HEK293 (cell line): ENCODE measurements at regions not wholly inside any gene's neighbourhood (a gene's known extent, or its start where the extent isn't known, plus 50 kb on each side); places are given as distances from the start of the nearest gene placed in this dataset.

Experiments
- CTCF ChIA-PET: fragments of 350-600 bp; formaldehyde crosslinking; extraction: SDS; loops from one replicate; lab custom pipeline; 2021; ENCODE audit warnings: antibody characterized with exemption; lab: Yijun Ruan, JAX
- POLR2A ChIA-PET: fragments of 300-600 bp; formaldehyde crosslinking; extraction: SDS; loops from one replicate; lab custom pipeline; 2020; ENCODE audit warnings: antibody characterized with exemption, inconsistent platforms; lab: Yijun Ruan, JAX
- H3K27ac ChIP-seq: fragments of 200-500 bp; sonication (Bioruptor generic); 2 replicates; pipeline ENCODE4 v1.5.1; 2014; ENCODE audit warnings: low read depth, low read length, control low read depth, inconsistent platforms; ENCODE audit errors: extremely low read depth
- H3K36me3 ChIP-seq, 2 experiments: fragments of 200-500 bp in 1 of 2; sonication (Bioruptor generic) in 1 of 2; 1 replicate in 1 of 2; 2 replicates in 1 of 2; pipeline ENCODE4 v1.5.1; 2014 to 2017; ENCODE audit warnings: inconsistent platforms in 2 of 2, low read length in 2 of 2; ENCODE audit not compliant: control insufficient read depth in 2 of 2, insufficient read depth in 1 of 2
- H3K4me1 ChIP-seq: fragments of 200-500 bp; sonication (Bioruptor generic); 2 replicates; pipeline ENCODE4 v1.5.1; 2014; ENCODE audit warnings: mild to moderate bottlenecking, low read length, inconsistent platforms; ENCODE audit not compliant: control insufficient read depth, insufficient read depth
- H3K4me3 ChIP-seq: 2 replicates; pipeline ENCODE4 v1.5.1; 2011; ENCODE audit warnings: low read depth, mild to moderate bottlenecking, control low read depth, low read length, moderate library complexity
- H3K9me3 ChIP-seq: fragments of 200-500 bp; sonication (Bioruptor generic); 2 replicates; pipeline ENCODE4 v1.5.1; 2014; ENCODE audit warnings: low read depth, low read length, inconsistent platforms; ENCODE audit not compliant: control insufficient read depth, insufficient read depth
- BCL11A ChIP-seq: fragments of 450-650 bp; formaldehyde crosslinking; IDR thresholded peaks from 2 replicates; pipeline ENCODE4 v1.5.1; 2016; ENCODE audit warnings: low read depth, missing biosample characterization, missing genetic modification characterization
- KLF9 ChIP-seq: fragments of 450-650 bp; formaldehyde crosslinking; IDR thresholded peaks from 2 replicates; pipeline ENCODE4 v1.5.1; 2016; ENCODE audit warnings: missing biosample characterization, missing genetic modification characterization, low read depth
- MYNN ChIP-seq: fragments of 450-650 bp; formaldehyde crosslinking; IDR thresholded peaks from 2 replicates; pipeline ENCODE4 v1.5.1; 2016; ENCODE audit warnings: missing biosample characterization, missing genetic modification characterization, borderline replicate concordance
- SALL2 ChIP-seq: fragments of 450-650 bp; formaldehyde crosslinking; IDR thresholded peaks from 2 replicates; pipeline ENCODE4 v1.5.0; 2017; ENCODE audit warnings: missing biosample characterization, mild to moderate bottlenecking, missing genetic modification characterization, borderline replicate concordance
- SETDB1 ChIP-seq: IDR thresholded peaks from one replicate; pipeline ENCODE4 v1.6.1; 2017; ENCODE audit warnings: mild to moderate bottlenecking, low read length, moderate library complexity, mixed read lengths; ENCODE audit not compliant: insufficient read length
- SP7 ChIP-seq: fragments of 450-650 bp; formaldehyde crosslinking; IDR thresholded peaks from 2 replicates; pipeline ENCODE4 v1.5.1; 2016; ENCODE audit warnings: missing biosample characterization, missing genetic modification characterization
- ZBTB21 ChIP-seq: fragments of 450-650 bp; formaldehyde crosslinking; IDR thresholded peaks from 2 replicates; pipeline ENCODE4 v1.5.1; 2017; ENCODE audit warnings: missing biosample characterization, missing genetic modification characterization
- ZBTB7A ChIP-seq: fragments of 450-650 bp; formaldehyde crosslinking; IDR thresholded peaks from 2 replicates; pipeline ENCODE4 v1.5.1; 2016; ENCODE audit warnings: low read depth, missing biosample characterization, missing genetic modification characterization
- ZFP69B ChIP-seq: fragments of 450-650 bp; formaldehyde crosslinking; IDR thresholded peaks from 2 replicates; pipeline ENCODE4 v1.5.1; 2016; ENCODE audit warnings: missing biosample characterization, missing genetic modification characterization
- ZNF138 ChIP-seq: fragments of 450-650 bp; formaldehyde crosslinking; IDR thresholded peaks from 2 replicates; pipeline ENCODE4 v1.5.1; 2016; ENCODE audit warnings: missing biosample characterization, missing genetic modification characterization, borderline replicate concordance
- ZNF202 ChIP-seq: fragments of 450-650 bp; formaldehyde crosslinking; IDR thresholded peaks from 2 replicates; pipeline ENCODE4 v1.5.1; 2016; ENCODE audit warnings: missing biosample characterization, missing genetic modification characterization, borderline replicate concordance
- ZNF223 ChIP-seq: fragments of 450-650 bp; formaldehyde crosslinking; IDR thresholded peaks from 2 replicates; pipeline ENCODE4 v1.5.1; 2016; ENCODE audit warnings: missing biosample characterization, missing genetic modification characterization
- ZNF248 ChIP-seq: fragments of 450-650 bp; formaldehyde crosslinking; IDR thresholded peaks from 2 replicates; pipeline ENCODE4 v1.5.1; 2017; ENCODE audit warnings: missing biosample characterization, missing genetic modification characterization
- ZNF341 ChIP-seq: fragments of 450-650 bp; formaldehyde crosslinking; IDR thresholded peaks from 2 replicates; pipeline ENCODE4; 2016; ENCODE audit warnings: low read depth, missing biosample characterization, missing genetic modification characterization
- ZNF404 ChIP-seq: fragments of 450-650 bp; formaldehyde crosslinking; IDR thresholded peaks from 2 replicates; pipeline ENCODE4 v1.5.1; 2017; ENCODE audit warnings: missing biosample characterization, missing genetic modification characterization
- ZNF423 ChIP-seq: fragments of 450-650 bp; formaldehyde crosslinking; IDR thresholded peaks from 2 replicates; pipeline ENCODE4 v1.5.1; 2016; ENCODE audit warnings: missing biosample characterization, missing genetic modification characterization
- ZNF501 ChIP-seq: fragments of 450-650 bp; formaldehyde crosslinking; IDR thresholded peaks from 2 replicates; pipeline ENCODE4 v1.5.1; 2016; ENCODE audit warnings: missing biosample characterization, missing genetic modification characterization
- ZNF530 ChIP-seq: fragments of 450-650 bp; formaldehyde crosslinking; IDR thresholded peaks from 2 replicates; pipeline ENCODE4 v1.5.1; 2016; ENCODE audit warnings: low read depth, missing biosample characterization, missing genetic modification characterization
- ZNF544 ChIP-seq: fragments of 450-650 bp; formaldehyde crosslinking; IDR thresholded peaks from 2 replicates; pipeline ENCODE4 v1.5.0; 2017; ENCODE audit warnings: missing biosample characterization, missing genetic modification characterization
- ZNF660 ChIP-seq: fragments of 450-650 bp; IDR thresholded peaks from 2 replicates; pipeline ENCODE4 v1.5.1; 2018; ENCODE audit warnings: missing biosample characterization, mild to moderate bottlenecking, missing genetic modification characterization
- ZNF747 ChIP-seq: fragments of 450-650 bp; formaldehyde crosslinking; IDR thresholded peaks from 2 replicates; pipeline ENCODE4 v1.5.1; 2016; ENCODE audit warnings: missing biosample characterization, missing genetic modification characterization
- TF ChIP-seq, protein P1 (sequence below): fragments of 450-650 bp; formaldehyde crosslinking; IDR thresholded peaks from 2 replicates; pipeline ENCODE4 v1.5.1; 2016; ENCODE audit warnings: missing biosample characterization, missing genetic modification characterization
- TF ChIP-seq, protein P2 (sequence below): fragments of 450-650 bp; formaldehyde crosslinking; IDR thresholded peaks from 2 replicates; pipeline ENCODE4 v1.5.1; 2016; ENCODE audit warnings: missing biosample characterization, missing genetic modification characterization
- TF ChIP-seq, protein P3 (sequence below): fragments of 450-650 bp; IDR thresholded peaks from 2 replicates; pipeline ENCODE4 v1.5.1; 2018; ENCODE audit warnings: missing biosample characterization, missing genetic modification characterization
- TF ChIP-seq, protein P4 (sequence below): fragments of 450-650 bp; formaldehyde crosslinking; IDR thresholded peaks from 2 replicates; pipeline ENCODE4 v1.5.0; 2017; ENCODE audit warnings: missing biosample characterization, missing genetic modification characterization, borderline replicate concordance

DNA sequence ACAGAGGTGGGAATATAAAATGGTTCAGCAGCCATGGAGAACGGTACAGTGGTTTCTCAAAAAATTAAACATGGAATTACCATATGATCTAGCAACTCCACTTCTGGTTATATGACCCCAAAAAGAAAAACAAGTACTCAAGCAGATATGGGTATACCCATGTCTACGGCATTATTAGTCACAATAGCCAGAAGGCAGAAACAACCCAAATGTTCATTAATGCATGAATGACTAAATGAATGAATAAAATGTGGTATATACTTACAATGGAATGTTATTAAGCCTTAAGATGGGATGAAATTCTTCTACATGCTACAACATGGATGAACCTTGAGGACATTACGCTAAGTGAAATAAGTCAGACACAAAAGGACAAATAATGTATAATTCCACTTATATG is 141.3 kb upstream of the FOXN2 start (continued):
- TF ChIP-seq, protein P1, sequence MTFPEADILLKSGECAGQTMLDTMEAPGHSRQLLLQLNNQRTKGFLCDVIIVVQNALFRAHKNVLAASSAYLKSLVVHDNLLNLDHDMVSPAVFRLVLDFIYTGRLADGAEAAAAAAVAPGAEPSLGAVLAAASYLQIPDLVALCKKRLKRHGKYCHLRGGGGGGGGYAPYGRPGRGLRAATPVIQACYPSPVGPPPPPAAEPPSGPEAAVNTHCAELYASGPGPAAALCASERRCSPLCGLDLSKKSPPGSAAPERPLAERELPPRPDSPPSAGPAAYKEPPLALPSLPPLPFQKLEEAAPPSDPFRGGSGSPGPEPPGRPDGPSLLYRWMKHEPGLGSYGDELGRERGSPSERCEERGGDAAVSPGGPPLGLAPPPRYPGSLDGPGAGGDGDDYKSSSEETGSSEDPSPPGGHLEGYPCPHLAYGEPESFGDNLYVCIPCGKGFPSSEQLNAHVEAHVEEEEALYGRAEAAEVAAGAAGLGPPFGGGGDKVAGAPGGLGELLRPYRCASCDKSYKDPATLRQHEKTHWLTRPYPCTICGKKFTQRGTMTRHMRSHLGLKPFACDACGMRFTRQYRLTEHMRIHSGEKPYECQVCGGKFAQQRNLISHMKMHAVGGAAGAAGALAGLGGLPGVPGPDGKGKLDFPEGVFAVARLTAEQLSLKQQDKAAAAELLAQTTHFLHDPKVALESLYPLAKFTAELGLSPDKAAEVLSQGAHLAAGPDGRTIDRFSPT, result no peak

DNA sequence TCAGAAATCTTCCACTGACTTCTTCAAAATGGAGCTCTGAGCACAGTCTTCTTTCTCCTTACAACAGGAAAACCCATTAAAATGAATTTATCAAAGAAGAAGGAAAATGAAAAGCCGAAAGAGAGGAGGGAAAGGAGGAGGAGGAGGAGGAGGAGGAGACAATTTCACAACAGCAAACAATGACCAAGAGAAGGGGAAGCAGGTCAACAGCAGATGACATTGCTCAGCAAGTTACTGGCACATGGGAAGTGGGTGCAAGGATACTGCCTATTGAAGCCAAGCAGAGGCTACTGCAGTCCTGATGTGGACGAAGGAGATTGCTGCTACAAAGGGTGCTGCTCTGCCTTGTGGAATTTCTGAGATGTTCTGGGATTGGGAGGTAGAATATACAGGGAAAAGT is 140.0 kb upstream of the FOXN2 start:
- TF ChIP-seq MYNN (no peak), ZBTB7A (tag by site-specific recombination) (no peak), SALL2 (no peak), ZNF404 (tag by site-specific recombination) (no peak), BCL11A (tag by site-specific recombination) (no peak)
- ChIA-PET POLR2A (no interaction called here), CTCF (interaction anchor here (0.7 kb wide), 1 partner anchor 68 kb away, joined by 5 read pairs; no protein-coding TSS in a partner anchor)
- Histone ChIP-seq H3K36me3 (no peaks in the 10 kb centered on the region), H3K27ac (no peak overlapping the region), H3K9me3 (no peaks in the 10 kb centered on the region), H3K4me1 (no peaks in the 10 kb centered on the region), H3K4me3 (no peak overlapping the region)

DNA sequence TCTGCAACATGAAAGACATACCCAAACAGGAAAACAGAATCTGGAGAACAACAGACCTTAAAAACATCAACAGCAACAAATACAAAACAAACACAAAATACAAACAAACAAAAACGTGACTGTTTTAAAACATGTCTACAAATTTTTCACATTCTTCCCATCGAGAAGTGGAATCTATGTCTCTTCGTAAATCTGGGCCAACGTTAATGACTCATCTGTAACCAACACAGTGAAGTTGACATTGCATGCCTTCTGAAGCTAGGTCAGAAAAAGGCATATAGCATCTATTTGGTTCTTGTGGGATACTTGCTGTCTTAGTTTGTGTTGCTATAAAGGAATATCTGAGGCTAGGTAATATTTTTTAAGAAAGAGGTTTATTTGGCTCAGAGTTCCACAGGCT is 139.2 kb upstream of the FOXN2 start:
- POLR2A ChIA-PET, result no interaction called here
- CTCF ChIA-PET, result no interaction called here
- H3K4me1 ChIP-seq, result no peaks in the 10 kb centered on the region
- TF ChIP-seq ZFP69B (no peak), KLF9 (tag by site-specific recombination) (no peak), ZNF223 (tag by site-specific recombination) (no peak), ZNF138 (no peak), ZNF423 (no peak), ZNF248 (tag by site-specific recombination) (no peak), SP7 (tag by site-specific recombination) (no peak), ZNF202 (tag by site-specific recombination) (no peak), SETDB1 (no peak), ZNF530 (tag by site-specific recombination) (no peak), ZNF660 (tag by site-specific recombination) (no peak), ZBTB21 (tag by site-specific recombination) (no peak), ZNF341 (no peak), ZNF544 (no peak), ZNF747 (tag by site-specific recombination) (no peak), ZNF501 (no peak)
- TF ChIP-seq, protein P2, sequence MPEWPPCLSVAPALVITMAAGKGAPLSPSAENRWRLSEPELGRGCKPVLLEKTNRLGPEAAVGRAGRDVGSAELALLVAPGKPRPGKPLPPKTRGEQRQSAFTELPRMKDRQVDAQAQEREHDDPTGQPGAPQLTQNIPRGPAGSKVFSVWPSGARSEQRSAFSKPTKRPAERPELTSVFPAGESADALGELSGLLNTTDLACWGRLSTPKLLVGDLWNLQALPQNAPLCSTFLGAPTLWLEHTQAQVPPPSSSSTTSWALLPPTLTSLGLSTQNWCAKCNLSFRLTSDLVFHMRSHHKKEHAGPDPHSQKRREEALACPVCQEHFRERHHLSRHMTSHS (tag by site-specific recombination), result no peak
- TF ChIP-seq, protein P3, sequence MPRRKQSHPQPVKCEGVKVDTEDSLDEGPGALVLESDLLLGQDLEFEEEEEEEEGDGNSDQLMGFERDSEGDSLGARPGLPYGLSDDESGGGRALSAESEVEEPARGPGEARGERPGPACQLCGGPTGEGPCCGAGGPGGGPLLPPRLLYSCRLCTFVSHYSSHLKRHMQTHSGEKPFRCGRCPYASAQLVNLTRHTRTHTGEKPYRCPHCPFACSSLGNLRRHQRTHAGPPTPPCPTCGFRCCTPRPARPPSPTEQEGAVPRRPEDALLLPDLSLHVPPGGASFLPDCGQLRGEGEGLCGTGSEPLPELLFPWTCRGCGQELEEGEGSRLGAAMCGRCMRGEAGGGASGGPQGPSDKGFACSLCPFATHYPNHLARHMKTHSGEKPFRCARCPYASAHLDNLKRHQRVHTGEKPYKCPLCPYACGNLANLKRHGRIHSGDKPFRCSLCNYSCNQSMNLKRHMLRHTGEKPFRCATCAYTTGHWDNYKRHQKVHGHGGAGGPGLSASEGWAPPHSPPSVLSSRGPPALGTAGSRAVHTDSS (tag by site-specific recombination), result no peak
- TF ChIP-seq, protein P4, sequence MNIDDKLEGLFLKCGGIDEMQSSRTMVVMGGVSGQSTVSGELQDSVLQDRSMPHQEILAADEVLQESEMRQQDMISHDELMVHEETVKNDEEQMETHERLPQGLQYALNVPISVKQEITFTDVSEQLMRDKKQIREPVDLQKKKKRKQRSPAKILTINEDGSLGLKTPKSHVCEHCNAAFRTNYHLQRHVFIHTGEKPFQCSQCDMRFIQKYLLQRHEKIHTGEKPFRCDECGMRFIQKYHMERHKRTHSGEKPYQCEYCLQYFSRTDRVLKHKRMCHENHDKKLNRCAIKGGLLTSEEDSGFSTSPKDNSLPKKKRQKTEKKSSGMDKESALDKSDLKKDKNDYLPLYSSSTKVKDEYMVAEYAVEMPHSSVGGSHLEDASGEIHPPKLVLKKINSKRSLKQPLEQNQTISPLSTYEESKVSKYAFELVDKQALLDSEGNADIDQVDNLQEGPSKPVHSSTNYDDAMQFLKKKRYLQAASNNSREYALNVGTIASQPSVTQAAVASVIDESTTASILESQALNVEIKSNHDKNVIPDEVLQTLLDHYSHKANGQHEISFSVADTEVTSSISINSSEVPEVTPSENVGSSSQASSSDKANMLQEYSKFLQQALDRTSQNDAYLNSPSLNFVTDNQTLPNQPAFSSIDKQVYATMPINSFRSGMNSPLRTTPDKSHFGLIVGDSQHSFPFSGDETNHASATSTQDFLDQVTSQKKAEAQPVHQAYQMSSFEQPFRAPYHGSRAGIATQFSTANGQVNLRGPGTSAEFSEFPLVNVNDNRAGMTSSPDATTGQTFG (tag by site-specific recombination), result no peak
- TF ChIP-seq, all 188 proteins: peak for 0
- Histone ChIP-seq H3K27ac (no peak overlapping the region), H3K9me3 (no peaks in the 10 kb centered on the region), H3K36me3 (no peaks in the 10 kb centered on the region), H3K4me3 (no peak overlapping the region)
